OCI-LY1 (cell line): ENCODE measurements at regions not wholly inside any gene's neighbourhood (a gene's known extent, or its start where the extent isn't known, plus 50 kb on each side); places are given as distances from the start of the nearest gene placed in this dataset.

Experiments
- EZH2 ChIP-seq: fragments of 200-600 bp; sonication (generic), shearing (Covaris generic); IDR thresholded peaks from 2 replicates; pipeline ENCODE4 v1.8.0; 2017; ENCODE audit warnings: borderline replicate concordance, mixed run types, mild to moderate bottlenecking, antibody characterized with exemption, low read length, moderate library complexity, mixed read lengths
- TF ChIP-seq, protein P1 (sequence below): fragments of 200-600 bp; sonication (generic), shearing (Covaris generic); IDR thresholded peaks from 2 replicates; pipeline ENCODE4 v1.5.1; 2017; ENCODE audit warnings: mild to moderate bottlenecking, antibody characterized with exemption, low read length, moderate library complexity, mixed read lengths

- TF ChIP-seq, protein P1, sequence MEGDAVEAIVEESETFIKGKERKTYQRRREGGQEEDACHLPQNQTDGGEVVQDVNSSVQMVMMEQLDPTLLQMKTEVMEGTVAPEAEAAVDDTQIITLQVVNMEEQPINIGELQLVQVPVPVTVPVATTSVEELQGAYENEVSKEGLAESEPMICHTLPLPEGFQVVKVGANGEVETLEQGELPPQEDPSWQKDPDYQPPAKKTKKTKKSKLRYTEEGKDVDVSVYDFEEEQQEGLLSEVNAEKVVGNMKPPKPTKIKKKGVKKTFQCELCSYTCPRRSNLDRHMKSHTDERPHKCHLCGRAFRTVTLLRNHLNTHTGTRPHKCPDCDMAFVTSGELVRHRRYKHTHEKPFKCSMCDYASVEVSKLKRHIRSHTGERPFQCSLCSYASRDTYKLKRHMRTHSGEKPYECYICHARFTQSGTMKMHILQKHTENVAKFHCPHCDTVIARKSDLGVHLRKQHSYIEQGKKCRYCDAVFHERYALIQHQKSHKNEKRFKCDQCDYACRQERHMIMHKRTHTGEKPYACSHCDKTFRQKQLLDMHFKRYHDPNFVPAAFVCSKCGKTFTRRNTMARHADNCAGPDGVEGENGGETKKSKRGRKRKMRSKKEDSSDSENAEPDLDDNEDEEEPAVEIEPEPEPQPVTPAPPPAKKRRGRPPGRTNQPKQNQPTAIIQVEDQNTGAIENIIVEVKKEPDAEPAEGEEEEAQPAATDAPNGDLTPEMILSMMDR: no peak
- no peak for TF ChIP-seq EZH2
Measured at GRCh38 chr6:120484146-120484545, 850.1 kb downstream of the TBC1D32 start.
